ENCODE measurements at regions not wholly inside any gene's neighbourhood (a gene's known extent, or its start where the extent isn't known, plus 50 kb on each side); places are given as distances from the start of the nearest gene placed in this dataset.

GRCh38 chr20:21971436-21971835 is 266.0 kb downstream of the PAX1 start:
- no peaks in the 10 kb centered on the region for H3K79me2 ChIP-seq (ENCODE audit: insufficient read depth, low read length)
- no peaks in the 10 kb centered on the region for H3K9me2 ChIP-seq (replicated peaks; ENCODE audit: insufficient read depth, low read length)
- no peaks in the 10 kb centered on the region for H3K27me3 ChIP-seq (ENCODE audit: low read length)
- H3K27ac ChIP-seq (ENCODE audit: low read depth, low read length), result no peak overlapping the region
- no peaks in the 10 kb centered on the region for H4K20me1 ChIP-seq (ENCODE audit: low read depth, low read length)
- no peak overlapping the region for H3K4me3 ChIP-seq (ENCODE audit: insufficient read depth, low read length, poor library complexity, severe bottlenecking)
- no peak overlapping the region for H3K9ac ChIP-seq (ENCODE audit: low read length)
- no peaks in the 10 kb centered on the region for H3F3A ChIP-seq (ENCODE audit: insufficient read depth)
- no peaks in the 10 kb centered on the region for H3K36me3 ChIP-seq (ENCODE audit: low read length)
- TF ChIP-seq CTCF (IDR thresholded peaks at IDR 0.05; ENCODE audit: insufficient read depth, low read length, poor library complexity, severe bottlenecking) (no peak), EZH2phosphoT487 (conservative IDR thresholded peaks at IDR 0.05; ENCODE audit: low read length) (no peak)
- no peaks in the 10 kb centered on the region for H3K9me3 ChIP-seq (ENCODE audit: insufficient read depth, low read length)
- H2AFZ ChIP-seq (ENCODE audit: low read depth, low read length, severe bottlenecking), result no peak overlapping the region
- H3K4me2 ChIP-seq (ENCODE audit: low read depth, low read length, poor library complexity, severe bottlenecking), result no peak overlapping the region

GRCh38 chr20:21968486-21968885 is 263.0 kb downstream of the PAX1 start:
- Histone ChIP-seq H3K9ac (ENCODE audit: low read length) (no peak overlapping the region), H3K36me3 (ENCODE audit: low read length) (no peaks in the 10 kb centered on the region), H3K4me3 (ENCODE audit: insufficient read depth, low read length, poor library complexity, severe bottlenecking) (no peak overlapping the region), H3K27ac (ENCODE audit: low read depth, low read length) (no peak overlapping the region), H3K27me3 (ENCODE audit: low read length) (no peaks in the 10 kb centered on the region), H3K9me3 (ENCODE audit: insufficient read depth, low read length) (no peaks in the 10 kb centered on the region), H3K9me2 (replicated peaks; ENCODE audit: insufficient read depth, low read length) (no peaks in the 10 kb centered on the region), H4K20me1 (ENCODE audit: low read depth, low read length) (no peaks in the 10 kb centered on the region), H3F3A (ENCODE audit: insufficient read depth) (no peaks in the 10 kb centered on the region), H2AFZ (ENCODE audit: low read depth, low read length, severe bottlenecking) (no peak overlapping the region), H3K79me2 (ENCODE audit: insufficient read depth, low read length) (no peaks in the 10 kb centered on the region), H3K4me2 (ENCODE audit: low read depth, low read length, poor library complexity, severe bottlenecking) (no peak overlapping the region)
- no peak for TF ChIP-seq CTCF (IDR thresholded peaks at IDR 0.05; ENCODE audit: insufficient read depth, low read length, poor library complexity, severe bottlenecking)
- TF ChIP-seq EZH2phosphoT487 (conservative IDR thresholded peaks at IDR 0.05; ENCODE audit: low read length), result no peak

- Histone ChIP-seq H3K79me2 (ENCODE audit: insufficient read depth, low read length) (no peaks in the 10 kb centered on the region), H3K9me2 (replicated peaks; ENCODE audit: insufficient read depth, low read length) (no peaks in the 10 kb centered on the region), H3K4me3 (ENCODE audit: insufficient read depth, low read length, poor library complexity, severe bottlenecking) (no peak overlapping the region), H2AFZ (ENCODE audit: low read depth, low read length, severe bottlenecking) (no peak overlapping the region), H4K20me1 (ENCODE audit: low read depth, low read length) (no peaks in the 10 kb centered on the region), H3F3A (ENCODE audit: insufficient read depth) (no peaks in the 10 kb centered on the region), H3K27ac (ENCODE audit: low read depth, low read length) (no peak overlapping the region), H3K36me3 (ENCODE audit: low read length) (no peaks in the 10 kb centered on the region), H3K9ac (ENCODE audit: low read length) (no peak overlapping the region), H3K9me3 (ENCODE audit: insufficient read depth, low read length) (no peaks in the 10 kb centered on the region), H3K4me2 (ENCODE audit: low read depth, low read length, poor library complexity, severe bottlenecking) (no peak overlapping the region), H3K27me3 (ENCODE audit: low read length) (no peaks in the 10 kb centered on the region)
- TF ChIP-seq CTCF (IDR thresholded peaks at IDR 0.05; ENCODE audit: insufficient read depth, low read length, poor library complexity, severe bottlenecking), result no peak
- no peak for TF ChIP-seq EZH2phosphoT487 (conservative IDR thresholded peaks at IDR 0.05; ENCODE audit: low read length)
Measured at GRCh38 chr20:21967481-21967880, 262.0 kb downstream of the PAX1 start.
